ENCODE measurements at regions not wholly inside any gene's neighbourhood (a gene's known extent, or its start where the extent isn't known, plus 50 kb on each side); places are given as distances from the start of the nearest gene placed in this dataset.

- TF ChIP-seq ZFX (IDR thresholded peaks at IDR 0.05) = no peak
- no peak for TF ChIP-seq CTCF (conservative IDR thresholded peaks at IDR 0.05)
Observed at GRCh38 chr1:82265436-82265835, 464.7 kb downstream of the ADGRL2 start.

GRCh38 chr1:82264802-82265201 is 464.1 kb downstream of the ADGRL2 start:
- no peak for TF ChIP-seq ZFX (IDR thresholded peaks at IDR 0.05)
- TF ChIP-seq CTCF (conservative IDR thresholded peaks at IDR 0.05) = no peak
- no peak overlapping the region for H3K27ac ChIP-seq

More at GRCh38 chr1:82265436-82265835, 464.7 kb downstream of the ADGRL2 start:
- no peak overlapping the region for H3K27ac ChIP-seq

GRCh38 chr1:82263396-82263795 is 462.7 kb downstream of the ADGRL2 start:
- no peak for TF ChIP-seq ZFX (IDR thresholded peaks at IDR 0.05)
- TF ChIP-seq CTCF (conservative IDR thresholded peaks at IDR 0.05) = no peak
- no peak overlapping the region for H3K27ac ChIP-seq

GRCh38 chr1:82260666-82261065 is 459.9 kb downstream of the ADGRL2 start:
- TF ChIP-seq ZFX (IDR thresholded peaks at IDR 0.05) = no peak
- no peak for TF ChIP-seq CTCF (conservative IDR thresholded peaks at IDR 0.05)
- H3K27ac ChIP-seq = no peak overlapping the region

- H3K27ac ChIP-seq = no peak overlapping the region
- no peak for TF ChIP-seq CTCF (conservative IDR thresholded peaks at IDR 0.05)
- TF ChIP-seq ZFX (IDR thresholded peaks at IDR 0.05) = no peak
Observed at GRCh38 chr1:82260051-82260450, 459.3 kb downstream of the ADGRL2 start.

GRCh38 chr1:82258887-82259286 is 458.2 kb downstream of the ADGRL2 start:
- TF ChIP-seq CTCF (conservative IDR thresholded peaks at IDR 0.05) (no peak), ZFX (IDR thresholded peaks at IDR 0.05) (no peak)
- H3K27ac ChIP-seq = no peak overlapping the region

- H3K27ac ChIP-seq = no peak overlapping the region
- no peak for TF ChIP-seq ZFX (IDR thresholded peaks at IDR 0.05)
- no peak for TF ChIP-seq CTCF (conservative IDR thresholded peaks at IDR 0.05)
Observed at GRCh38 chr1:82246050-82246449, 445.3 kb downstream of the ADGRL2 start.

Data from C4-2B (cell line).